ENCODE measurements at regions not wholly inside any gene's neighbourhood (a gene's known extent, or its start where the extent isn't known, plus 50 kb on each side); places are given as distances from the start of the nearest gene placed in this dataset.

- no TSS peak for BruUV-seq (replicated peaks)
- ChIA-PET POLR2A (no interaction called here), CTCF (interaction anchor here (0.5 kb wide), 1 partner anchor 59 kb away, joined by 4 read pairs; no protein-coding TSS in a partner anchor)
- no peak for TF ChIP-seq TCF7L2 (IDR thresholded peaks at IDR 0.05; ENCODE audit: low read depth, low read length)
- no peak for TF ChIP-seq POLR2AphosphoS5 (IDR thresholded peaks at IDR 0.05; ENCODE audit: low read depth, low read length)
- intact Hi-C loops (cut with micrococcal nuclease; ENCODE audit: unreplicated experiment) (no loop called here), in situ Hi-C loops (cut with HindIII; ENCODE audit: low pct_unique_long_range_greater_than_20kb, low sequenced_read_pairs) (no loop called here)
- DNase-seq (ENCODE audit: low read depth, low spot score) (no peak), ATAC-seq (no peak)
- Histone ChIP-seq H3K4me3 (ENCODE audit: low read depth in 2 of 2, low read length in 2 of 2) (no peak overlapping the region), H3K27me3 (ENCODE audit: control insufficient read depth, insufficient read depth, low read length) (no peaks in the 10 kb centered on the region), H3K9me3 (ENCODE audit: control insufficient read depth, insufficient read depth, low read depth, low read length) (no peaks in the 10 kb centered on the region), H3K36me3 (ENCODE audit: control insufficient read depth, insufficient read depth, low read length) (no peaks in the 10 kb centered on the region), H3K4me1 (ENCODE audit: control insufficient read depth, insufficient read depth, low read length) (no peaks in the 10 kb centered on the region), H3K27ac (ENCODE audit: low read length) (no peak overlapping the region)
Measured at GRCh38 chr13:24612726-24613125, 67.5 kb upstream of the ATP12A start.

DNA sequence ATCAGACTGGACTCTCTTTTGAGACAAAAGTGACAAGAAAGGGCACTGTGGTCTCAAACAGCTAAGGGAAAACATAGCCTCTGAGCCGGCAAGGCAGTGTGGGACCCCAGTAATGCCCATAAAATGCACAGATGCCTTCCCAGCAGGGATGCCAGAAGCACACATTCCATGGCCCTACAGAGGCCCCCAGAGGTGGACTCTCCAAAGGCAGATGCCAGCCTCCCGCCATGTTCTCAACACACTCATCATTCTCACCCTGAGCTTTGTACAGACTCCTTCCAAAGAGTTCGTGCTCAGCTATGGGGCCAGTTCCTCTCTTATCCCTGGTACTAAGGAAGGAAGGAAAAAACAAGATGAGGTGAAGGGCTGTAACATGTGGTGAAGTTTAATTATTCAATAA lies 67.1 kb upstream of the ATP12A start:
- no peak for TF ChIP-seq TCF7L2 (IDR thresholded peaks at IDR 0.05; ENCODE audit: low read depth, low read length)
- no peak for TF ChIP-seq POLR2AphosphoS5 (IDR thresholded peaks at IDR 0.05; ENCODE audit: low read depth, low read length)
- no peak for TF ChIP-seq SIN3A (IDR thresholded peaks at IDR 0.05; ENCODE audit: borderline replicate concordance, insufficient read depth, low read depth, low read length)
- TF ChIP-seq, protein P1, sequence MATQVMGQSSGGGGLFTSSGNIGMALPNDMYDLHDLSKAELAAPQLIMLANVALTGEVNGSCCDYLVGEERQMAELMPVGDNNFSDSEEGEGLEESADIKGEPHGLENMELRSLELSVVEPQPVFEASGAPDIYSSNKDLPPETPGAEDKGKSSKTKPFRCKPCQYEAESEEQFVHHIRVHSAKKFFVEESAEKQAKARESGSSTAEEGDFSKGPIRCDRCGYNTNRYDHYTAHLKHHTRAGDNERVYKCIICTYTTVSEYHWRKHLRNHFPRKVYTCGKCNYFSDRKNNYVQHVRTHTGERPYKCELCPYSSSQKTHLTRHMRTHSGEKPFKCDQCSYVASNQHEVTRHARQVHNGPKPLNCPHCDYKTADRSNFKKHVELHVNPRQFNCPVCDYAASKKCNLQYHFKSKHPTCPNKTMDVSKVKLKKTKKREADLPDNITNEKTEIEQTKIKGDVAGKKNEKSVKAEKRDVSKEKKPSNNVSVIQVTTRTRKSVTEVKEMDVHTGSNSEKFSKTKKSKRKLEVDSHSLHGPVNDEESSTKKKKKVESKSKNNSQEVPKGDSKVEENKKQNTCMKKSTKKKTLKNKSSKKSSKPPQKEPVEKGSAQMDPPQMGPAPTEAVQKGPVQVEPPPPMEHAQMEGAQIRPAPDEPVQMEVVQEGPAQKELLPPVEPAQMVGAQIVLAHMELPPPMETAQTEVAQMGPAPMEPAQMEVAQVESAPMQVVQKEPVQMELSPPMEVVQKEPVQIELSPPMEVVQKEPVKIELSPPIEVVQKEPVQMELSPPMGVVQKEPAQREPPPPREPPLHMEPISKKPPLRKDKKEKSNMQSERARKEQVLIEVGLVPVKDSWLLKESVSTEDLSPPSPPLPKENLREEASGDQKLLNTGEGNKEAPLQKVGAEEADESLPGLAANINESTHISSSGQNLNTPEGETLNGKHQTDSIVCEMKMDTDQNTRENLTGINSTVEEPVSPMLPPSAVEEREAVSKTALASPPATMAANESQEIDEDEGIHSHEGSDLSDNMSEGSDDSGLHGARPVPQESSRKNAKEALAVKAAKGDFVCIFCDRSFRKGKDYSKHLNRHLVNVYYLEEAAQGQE (IDR thresholded peaks at IDR 0.05; ENCODE audit: insufficient read depth in 1 of 2, low read depth in 2 of 2, low read length in 1 of 2): no peak
- TF ChIP-seq, protein P2, sequence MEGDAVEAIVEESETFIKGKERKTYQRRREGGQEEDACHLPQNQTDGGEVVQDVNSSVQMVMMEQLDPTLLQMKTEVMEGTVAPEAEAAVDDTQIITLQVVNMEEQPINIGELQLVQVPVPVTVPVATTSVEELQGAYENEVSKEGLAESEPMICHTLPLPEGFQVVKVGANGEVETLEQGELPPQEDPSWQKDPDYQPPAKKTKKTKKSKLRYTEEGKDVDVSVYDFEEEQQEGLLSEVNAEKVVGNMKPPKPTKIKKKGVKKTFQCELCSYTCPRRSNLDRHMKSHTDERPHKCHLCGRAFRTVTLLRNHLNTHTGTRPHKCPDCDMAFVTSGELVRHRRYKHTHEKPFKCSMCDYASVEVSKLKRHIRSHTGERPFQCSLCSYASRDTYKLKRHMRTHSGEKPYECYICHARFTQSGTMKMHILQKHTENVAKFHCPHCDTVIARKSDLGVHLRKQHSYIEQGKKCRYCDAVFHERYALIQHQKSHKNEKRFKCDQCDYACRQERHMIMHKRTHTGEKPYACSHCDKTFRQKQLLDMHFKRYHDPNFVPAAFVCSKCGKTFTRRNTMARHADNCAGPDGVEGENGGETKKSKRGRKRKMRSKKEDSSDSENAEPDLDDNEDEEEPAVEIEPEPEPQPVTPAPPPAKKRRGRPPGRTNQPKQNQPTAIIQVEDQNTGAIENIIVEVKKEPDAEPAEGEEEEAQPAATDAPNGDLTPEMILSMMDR (IDR thresholded peaks at IDR 0.05): no peak
- no peak for DNase-seq (ENCODE audit: low read depth, low spot score)
- ChIA-PET POLR2A (no interaction called here), CTCF (no interaction called here)
- BruUV-seq (replicated peaks): no TSS peak
- Histone ChIP-seq H3K27me3 (ENCODE audit: control insufficient read depth, insufficient read depth, low read length) (no peaks in the 10 kb centered on the region), H3K36me3 (ENCODE audit: control insufficient read depth, insufficient read depth, low read length) (no peaks in the 10 kb centered on the region), H3K9me3 (ENCODE audit: control insufficient read depth, insufficient read depth, low read depth, low read length) (no peaks in the 10 kb centered on the region), H3K27ac (ENCODE audit: low read length) (no peak overlapping the region), H3K4me1 (ENCODE audit: control insufficient read depth, insufficient read depth, low read length) (no peaks in the 10 kb centered on the region), H3K4me3 (ENCODE audit: low read depth in 2 of 2, low read length in 2 of 2) (no peak overlapping the region)
- intact Hi-C loops (cut with micrococcal nuclease; ENCODE audit: unreplicated experiment): no loop called here
- no peak for ATAC-seq
- in situ Hi-C loops (cut with HindIII; ENCODE audit: low pct_unique_long_range_greater_than_20kb, low sequenced_read_pairs): no loop called here

GRCh38 chr13:24613755-24614154 lies 66.5 kb upstream of the ATP12A start:
- DNase-seq (ENCODE audit: low read depth, low spot score): no peak
- POLR2A ChIA-PET: no interaction called here

More at GRCh38 chr13:24613755-24614154, 66.5 kb upstream of the ATP12A start:
- Histone ChIP-seq H3K27ac (ENCODE audit: low read length) (no peak overlapping the region), H3K27me3 (ENCODE audit: control insufficient read depth, insufficient read depth, low read length) (no peaks in the 10 kb centered on the region), H3K36me3 (ENCODE audit: control insufficient read depth, insufficient read depth, low read length) (no peaks in the 10 kb centered on the region), H3K4me3 (ENCODE audit: low read depth in 2 of 2, low read length in 2 of 2) (no peak overlapping the region), H3K4me1 (ENCODE audit: control insufficient read depth, insufficient read depth, low read length) (no peaks in the 10 kb centered on the region), H3K9me3 (ENCODE audit: control insufficient read depth, insufficient read depth, low read depth, low read length) (no peaks in the 10 kb centered on the region)
- TF ChIP-seq SIN3A (IDR thresholded peaks at IDR 0.05; ENCODE audit: borderline replicate concordance, insufficient read depth, low read depth, low read length): no peak
- no peak for TF ChIP-seq POLR2AphosphoS5 (IDR thresholded peaks at IDR 0.05; ENCODE audit: low read depth, low read length)
- TF ChIP-seq, protein P2 (IDR thresholded peaks at IDR 0.05): no peak
- no peak for TF ChIP-seq TCF7L2 (IDR thresholded peaks at IDR 0.05; ENCODE audit: low read depth, low read length)
- TF ChIP-seq, protein P1 (IDR thresholded peaks at IDR 0.05; ENCODE audit: insufficient read depth in 1 of 2, low read depth in 2 of 2, low read length in 1 of 2): no peak
- intact Hi-C loops (cut with micrococcal nuclease; ENCODE audit: unreplicated experiment): no loop called here
- in situ Hi-C loops (cut with HindIII; ENCODE audit: low pct_unique_long_range_greater_than_20kb, low sequenced_read_pairs): no loop called here
- no peak for ATAC-seq
- no TSS peak for BruUV-seq (replicated peaks)
- CTCF ChIA-PET: no interaction called here
